SK-N-MC (cell line): ENCODE measurements at regions not wholly inside any gene's neighbourhood (a gene's known extent, or its start where the extent isn't known, plus 50 kb on each side); places are given as distances from the start of the nearest gene placed in this dataset.

Source experiments
- DNase-seq: peaks from one replicate; pipeline ENCODE4 v3.0.0-alpha.2; 2011; ENCODE audit warnings: low read depth, low spot score
- H3K27ac ChIP-seq: fragments of 200-600 bp; sonication (generic); 2 replicates; pipeline ENCODE4 v1.5.1; 2016; ENCODE audit warnings: mixed run types
- H3K36me3 ChIP-seq: fragments of 200-600 bp; sonication (generic); 2 replicates; pipeline ENCODE4 v1.6.1; 2017; ENCODE audit warnings: antibody characterized with exemption, low read length, mixed read lengths; ENCODE audit not compliant: insufficient read depth
- H3K4me3 ChIP-seq: fragments of 200-600 bp; sonication (generic); 2 replicates; pipeline ENCODE4 v1.5.1; 2016
- H3K9ac ChIP-seq: fragments of 200-600 bp; sonication (generic); 2 replicates; pipeline ENCODE4 v1.8.0; 2017; ENCODE audit warnings: mixed run types, mixed read lengths; ENCODE audit not compliant: insufficient read length
- H3K9me3 ChIP-seq: fragments of 200-600 bp; sonication (generic); 2 replicates; pipeline ENCODE4 v1.6.1; 2017; ENCODE audit warnings: low read depth, mild to moderate bottlenecking, antibody characterized with exemption, low read length, moderate library complexity, mixed read lengths
- EZH2 ChIP-seq: fragments of 200-600 bp; sonication (generic); IDR thresholded peaks from one replicate; pipeline ENCODE4 v1.6.1; 2017; ENCODE audit warnings: antibody characterized with exemption
- FOXP2 ChIP-seq: optimal IDR thresholded peaks from 2 replicates; pipeline ENCODE3; 2011; ENCODE audit warnings: mild to moderate bottlenecking, moderate library complexity; ENCODE audit not compliant: insufficient read depth; ENCODE audit errors: extremely low read length, control extremely low read depth
- POLR2AphosphoS5 ChIP-seq: IDR thresholded peaks from 2 replicates; pipeline ENCODE4 v1.6.1; 2012; ENCODE audit warnings: mild to moderate bottlenecking, low read depth, low read length, borderline replicate concordance

GRCh38 chr7:130818056-130818455 lies 84.0 kb upstream of the KLF14 start:
- Histone ChIP-seq H3K9ac (no peak overlapping the region), H3K4me3 (no peak overlapping the region), H3K36me3 (no peaks in the 10 kb centered on the region), H3K9me3 (no peaks in the 10 kb centered on the region), H3K27ac (no peak overlapping the region; the same call in 1 of the 2 replicates)
- no peak for DNase-seq
- TF ChIP-seq FOXP2 (no peak), POLR2AphosphoS5 (no peak), EZH2 (no peak)

GRCh38 chr7:130821864-130822263 lies 87.9 kb upstream of the KLF14 start:
- DNase-seq, result no peak
- H3K9me3 ChIP-seq, result 0 out of 2 replicates have a peak, but pooled peaks cover 2% of the 10 kb centered on the region
- no peaks in the 10 kb centered on the region; the same call in 1 of the 2 replicates for H3K36me3 ChIP-seq
- no peak overlapping the region for H3K4me3 ChIP-seq
- TF ChIP-seq EZH2, result no peak
- TF ChIP-seq POLR2AphosphoS5, result no peak
- TF ChIP-seq FOXP2, result no peak
- H3K27ac ChIP-seq, result no peak overlapping the region
- H3K9ac ChIP-seq, result no peak overlapping the region

GRCh38 chr7:130822642-130823041 lies 88.6 kb upstream of the KLF14 start:
- no peak for DNase-seq
- no peak overlapping the region for H3K9ac ChIP-seq
- no peak overlapping the region for H3K4me3 ChIP-seq
- no peaks in the 10 kb centered on the region; the same call in 1 of the 2 replicates for H3K36me3 ChIP-seq
- TF ChIP-seq FOXP2 (no peak), POLR2AphosphoS5 (no peak), EZH2 (no peak)
- H3K27ac ChIP-seq, result no peak overlapping the region
- 0 out of 2 replicates have a peak, but pooled peaks cover 5% of the 10 kb centered on the region for H3K9me3 ChIP-seq

DNA sequence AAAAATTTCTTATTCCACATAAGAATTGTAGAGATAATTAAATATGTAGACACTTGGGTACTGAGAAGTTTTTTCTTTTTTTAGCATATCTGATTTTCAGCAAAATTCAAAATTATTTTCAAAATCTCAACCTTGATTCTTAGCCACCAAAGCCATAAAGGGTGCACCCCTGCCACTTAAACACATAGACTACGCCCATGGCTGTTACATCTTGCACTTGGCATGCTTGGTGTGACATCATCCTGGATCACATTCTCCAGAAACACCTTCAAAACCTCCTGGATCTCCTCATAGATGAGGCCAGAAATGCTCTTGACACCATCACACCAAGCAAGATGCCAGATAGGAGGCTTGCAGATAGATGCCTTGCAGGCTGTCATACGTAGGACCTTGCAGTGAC lies 89.1 kb upstream of the KLF14 start:
- no peak overlapping the region for H3K4me3 ChIP-seq
- TF ChIP-seq EZH2, result no peak
- no peak for TF ChIP-seq POLR2AphosphoS5
- TF ChIP-seq FOXP2, result no peak
- no peak overlapping the region for H3K9ac ChIP-seq
- peaks cover 7% of the 10 kb centered on the region; the same call in 1 of the 2 replicates for H3K9me3 ChIP-seq
- DNase-seq, result no peak
- H3K36me3 ChIP-seq, result no peaks in the 10 kb centered on the region; the same call in 1 of the 2 replicates
- H3K27ac ChIP-seq, result no peak overlapping the region

DNA sequence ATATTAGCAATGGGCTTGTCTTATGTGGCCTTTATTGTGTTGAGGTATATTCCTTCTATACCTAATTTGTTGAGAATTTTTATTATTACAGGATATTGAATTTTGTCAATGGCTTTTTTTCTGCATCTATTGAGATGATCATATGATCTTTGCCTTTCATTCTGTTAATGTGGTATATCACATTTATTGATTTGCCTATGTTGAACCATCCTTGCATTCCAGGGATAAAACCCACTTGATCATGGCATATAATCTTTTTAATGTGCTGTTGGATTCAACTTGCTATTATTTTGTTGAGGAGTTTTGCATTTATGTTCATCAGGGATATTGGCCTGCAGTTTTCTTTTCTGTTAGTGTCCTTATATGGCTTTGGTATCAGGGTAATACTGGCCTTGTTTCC lies 91.8 kb upstream of the KLF14 start:
- TF ChIP-seq EZH2 (no peak), FOXP2 (no peak), POLR2AphosphoS5 (no peak)
- Histone ChIP-seq H3K9me3 (peaks cover 9% of the 10 kb centered on the region; the same call in 1 of the 2 replicates), H3K9ac (no peak overlapping the region), H3K4me3 (no peak overlapping the region), H3K27ac (no peak overlapping the region), H3K36me3 (no peaks in the 10 kb centered on the region; the same call in 1 of the 2 replicates)
- DNase-seq, result no peak

DNA sequence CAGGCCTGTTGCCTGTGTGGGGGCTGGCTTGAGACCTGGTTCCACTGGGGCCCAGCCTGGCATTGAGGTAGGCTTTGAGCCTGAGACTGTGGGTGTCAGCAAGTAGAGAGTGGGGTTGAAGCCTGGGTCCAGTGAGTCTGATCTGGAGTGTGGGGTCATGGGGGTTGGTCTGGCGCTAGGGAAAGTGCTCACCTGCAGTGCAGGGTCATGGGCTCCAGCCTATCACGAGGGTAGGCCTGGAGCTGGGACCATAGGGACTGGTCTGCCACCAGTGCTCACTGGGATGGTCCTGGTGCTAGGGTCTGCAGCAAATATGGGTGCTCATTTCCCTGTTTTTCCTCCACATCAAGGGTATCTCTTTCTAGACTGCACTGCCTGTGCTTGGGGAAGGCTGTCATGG lies 95.4 kb upstream of the KLF14 start:
- H3K9ac ChIP-seq, result no peak overlapping the region
- DNase-seq, result no peak
- H3K27ac ChIP-seq, result no peak overlapping the region
- no peak overlapping the region for H3K4me3 ChIP-seq
- H3K36me3 ChIP-seq, result no peaks in the 10 kb centered on the region; the same call in 1 of the 2 replicates
- H3K9me3 ChIP-seq, result peaks cover 9% of the 10 kb centered on the region; the same call in 1 of the 2 replicates
- no peak for TF ChIP-seq FOXP2
- TF ChIP-seq EZH2, result no peak
- no peak for TF ChIP-seq POLR2AphosphoS5

GRCh38 chr7:130831322-130831721 lies 97.3 kb upstream of the KLF14 start:
- H3K36me3 ChIP-seq, result no peaks in the 10 kb centered on the region; the same call in 1 of the 2 replicates
- no peak overlapping the region for H3K4me3 ChIP-seq
- H3K9ac ChIP-seq, result no peak overlapping the region
- TF ChIP-seq POLR2AphosphoS5 (no peak), FOXP2 (no peak), EZH2 (no peak)
- peaks cover 7% of the 10 kb centered on the region; the same call in 1 of the 2 replicates for H3K9me3 ChIP-seq
- no peak for DNase-seq
- H3K27ac ChIP-seq, result no peak overlapping the region

DNA sequence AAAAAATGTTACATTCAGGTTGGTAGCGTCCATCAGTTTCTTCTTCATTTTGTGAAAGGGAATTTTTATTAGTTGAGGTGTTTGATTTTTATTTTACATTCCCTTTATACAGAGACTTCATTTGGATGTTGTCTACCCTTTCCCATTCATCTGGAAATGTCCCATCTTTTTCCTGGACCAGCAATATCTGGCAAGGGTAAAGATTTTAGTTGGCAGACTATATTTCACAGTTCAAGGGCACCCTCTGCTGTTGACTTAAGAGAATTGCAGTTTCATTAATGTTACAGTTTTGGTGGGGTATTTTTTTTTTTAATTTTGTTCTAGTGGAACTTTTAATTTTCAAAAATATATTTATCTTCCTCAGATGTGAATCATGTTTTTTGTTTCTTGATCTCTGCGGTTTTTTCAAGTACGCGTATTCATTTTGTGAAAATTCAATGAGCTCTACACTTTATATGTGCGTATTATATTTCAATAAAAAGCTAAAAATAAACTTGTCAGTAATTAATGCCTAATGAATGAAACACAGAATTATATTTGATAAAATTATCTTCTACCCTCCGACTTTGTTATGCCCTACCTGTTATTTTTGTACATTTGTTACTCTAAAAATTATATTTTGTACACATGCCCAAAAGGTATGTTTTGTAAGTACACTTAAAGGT lies 97.9 kb upstream of the KLF14 start:
- Histone ChIP-seq H3K9ac (peak overlapping the region; percentile 48), H3K36me3 (no peaks in the 10 kb centered on the region; the same call in 1 of the 2 replicates), H3K4me3 (no peak overlapping the region), H3K9me3 (peaks cover 7% of the 10 kb centered on the region; the same call in 1 of the 2 replicates), H3K27ac (no peak overlapping the region)
- DNase-seq, result peak; percentile 37
- TF ChIP-seq EZH2 (no peak), FOXP2 (no peak)

GRCh38 chr7:130838738-130839137 lies 104.7 kb upstream of the KLF14 start:
- no peak overlapping the region for H3K27ac ChIP-seq
- TF ChIP-seq FOXP2, result no peak
- TF ChIP-seq EZH2, result no peak
- TF ChIP-seq POLR2AphosphoS5, result no peak
- H3K36me3 ChIP-seq, result no peaks in the 10 kb centered on the region
- H3K9me3 ChIP-seq, result no peaks in the 10 kb centered on the region
- H3K4me3 ChIP-seq, result no peak overlapping the region
- no peak overlapping the region for H3K9ac ChIP-seq
- DNase-seq, result no peak
